ENCODE measurements at regions not wholly inside any gene's neighbourhood (a gene's known extent, or its start where the extent isn't known, plus 50 kb on each side); places are given as distances from the start of the nearest gene placed in this dataset.

DNA sequence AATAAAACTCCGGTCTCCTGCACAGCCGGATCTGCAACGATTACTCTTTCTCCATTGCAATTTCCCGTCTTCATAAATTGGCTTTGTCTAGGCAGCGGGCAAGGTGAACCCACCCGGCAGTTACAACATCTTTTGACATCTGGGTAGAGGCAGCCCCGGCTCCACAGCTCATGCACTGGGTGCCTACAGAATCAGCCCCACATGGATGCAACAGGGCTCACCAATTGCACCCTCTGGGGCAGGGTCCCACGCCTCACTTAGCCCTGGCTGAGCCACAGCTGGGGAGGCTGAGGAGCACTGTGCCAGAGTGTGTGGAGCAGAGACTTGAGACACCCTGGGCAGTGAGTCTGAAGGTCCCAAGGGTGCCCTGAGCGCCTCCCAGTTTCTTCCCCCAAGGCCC is 710.2 kb downstream of the TBC1D22A start:
- TF ChIP-seq ZNF175 (tag by site-specific recombination; IDR thresholded peaks at IDR 0.05), result no peak
- no peak for TF ChIP-seq SP2 (tag by site-specific recombination; IDR thresholded peaks at IDR 0.05)
- no peak for TF ChIP-seq GLIS2 (tag by site-specific recombination; IDR thresholded peaks at IDR 0.05)
- TF ChIP-seq CTCF (tag by site-specific recombination; IDR thresholded peaks at IDR 0.05), result no peak
- TF ChIP-seq BCL11A (tag by site-specific recombination; IDR thresholded peaks at IDR 0.05; ENCODE audit: low read depth), result no peak
- TF ChIP-seq ZBTB7A (tag by site-specific recombination; IDR thresholded peaks at IDR 0.05; ENCODE audit: low read depth), result no peak
- no peak for TF ChIP-seq ZNF548 (tag by site-specific recombination; IDR thresholded peaks at IDR 0.05)
- TF ChIP-seq ZNF488 (tag by site-specific recombination; IDR thresholded peaks at IDR 0.05), result no peak
- TF ChIP-seq, protein P1, sequence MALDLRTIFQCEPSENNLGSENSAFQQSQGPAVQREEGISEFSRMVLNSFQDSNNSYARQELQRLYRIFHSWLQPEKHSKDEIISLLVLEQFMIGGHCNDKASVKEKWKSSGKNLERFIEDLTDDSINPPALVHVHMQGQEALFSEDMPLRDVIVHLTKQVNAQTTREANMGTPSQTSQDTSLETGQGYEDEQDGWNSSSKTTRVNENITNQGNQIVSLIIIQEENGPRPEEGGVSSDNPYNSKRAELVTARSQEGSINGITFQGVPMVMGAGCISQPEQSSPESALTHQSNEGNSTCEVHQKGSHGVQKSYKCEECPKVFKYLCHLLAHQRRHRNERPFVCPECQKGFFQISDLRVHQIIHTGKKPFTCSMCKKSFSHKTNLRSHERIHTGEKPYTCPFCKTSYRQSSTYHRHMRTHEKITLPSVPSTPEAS (tag by site-specific recombination; IDR thresholded peaks at IDR 0.05), result no peak
- TF ChIP-seq MZF1 (tag by site-specific recombination; IDR thresholded peaks at IDR 0.05; ENCODE audit: borderline replicate concordance), result no peak
